ENCODE measurements at regions not wholly inside any gene's neighbourhood (a gene's known extent, or its start where the extent isn't known, plus 50 kb on each side); places are given as distances from the start of the nearest gene placed in this dataset. TPM values are rescaled to one million over a fixed set of nuclear protein-coding genes. Genes with fewer than 3 reads are reported as not detected.
"Not testable (repeated sequence)": the region's sequence is repeated elsewhere in the genome, so short reads cannot be mapped to it uniquely, and the experiment has no call there.

DNA sequence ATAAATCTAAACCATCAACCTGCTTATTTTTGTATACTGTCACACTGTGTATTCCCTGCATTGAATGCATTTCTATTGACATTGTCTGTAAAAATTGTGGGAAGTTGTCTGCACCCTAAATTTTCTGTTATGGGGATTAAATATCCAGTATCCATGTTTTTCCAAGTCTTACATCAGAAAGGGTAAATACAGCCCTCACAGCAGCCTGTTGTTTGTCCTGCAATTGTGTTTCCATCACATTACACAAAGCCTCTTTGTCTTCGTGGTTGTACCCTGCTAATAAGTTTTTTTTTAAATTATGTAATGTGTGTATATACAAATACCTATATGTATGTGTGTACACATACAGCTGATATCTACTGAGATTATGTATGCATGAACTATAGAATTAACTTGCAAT is 109.2 kb upstream of the PTPN20 start:
- DNase-seq = not testable (repeated sequence)

GRCh38 chr10:46803082-46803481 is 108.1 kb upstream of the PTPN20 start:
- not testable (repeated sequence) for DNase-seq

DNA sequence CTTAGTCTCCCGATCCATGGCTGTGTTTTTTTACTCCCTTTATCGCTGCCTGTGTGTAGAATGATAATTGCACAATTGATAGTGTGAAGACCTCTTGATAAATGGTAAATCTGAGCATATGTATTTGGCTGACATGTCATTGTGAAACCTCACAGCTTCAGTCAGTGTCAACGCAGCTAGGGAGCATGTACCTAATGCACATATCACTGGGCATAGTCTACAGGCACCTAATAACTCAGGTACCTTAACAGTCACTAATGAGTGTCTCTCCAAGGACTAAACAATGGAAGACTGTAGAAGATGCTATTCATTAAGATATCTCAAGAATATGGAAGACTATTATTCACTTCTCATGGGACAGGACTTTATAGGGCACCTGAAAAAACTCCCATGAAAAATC is 101.0 kb upstream of the PTPN20 start:
- DNase-seq = not testable (repeated sequence)

DNA sequence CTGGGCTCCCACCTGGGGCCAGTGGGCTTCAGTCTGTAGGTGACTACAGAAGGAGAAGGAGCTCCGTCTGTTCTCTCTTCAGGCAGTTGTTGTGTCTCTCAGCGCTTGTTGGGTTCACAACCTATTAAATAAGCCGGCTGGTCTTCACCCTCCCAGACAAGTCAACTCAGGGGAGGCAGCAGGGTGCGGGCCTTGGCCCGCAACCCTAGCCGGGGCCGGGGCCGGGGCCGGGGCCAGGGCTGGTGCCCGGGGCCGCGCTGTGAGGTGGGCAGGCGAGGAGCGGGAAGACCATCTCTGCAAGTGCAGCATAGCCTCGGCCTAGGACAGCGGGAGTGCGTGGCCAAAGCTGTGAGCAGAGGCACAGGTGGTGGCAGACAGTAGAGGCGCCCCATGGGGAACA is 95.1 kb upstream of the PTPN20 start:
- DNase-seq = not testable (repeated sequence)

- not testable (repeated sequence) for DNase-seq
Observed at GRCh38 chr10:46840393-46841050, 70.7 kb upstream of the PTPN20 start.

- not testable (repeated sequence) for DNase-seq
Observed at GRCh38 chr10:46841051-46841593, 70.1 kb upstream of the PTPN20 start.

- not testable (repeated sequence) for DNase-seq
Observed at GRCh38 chr10:46845194-46845593, 66.0 kb upstream of the PTPN20 start.

DNA sequence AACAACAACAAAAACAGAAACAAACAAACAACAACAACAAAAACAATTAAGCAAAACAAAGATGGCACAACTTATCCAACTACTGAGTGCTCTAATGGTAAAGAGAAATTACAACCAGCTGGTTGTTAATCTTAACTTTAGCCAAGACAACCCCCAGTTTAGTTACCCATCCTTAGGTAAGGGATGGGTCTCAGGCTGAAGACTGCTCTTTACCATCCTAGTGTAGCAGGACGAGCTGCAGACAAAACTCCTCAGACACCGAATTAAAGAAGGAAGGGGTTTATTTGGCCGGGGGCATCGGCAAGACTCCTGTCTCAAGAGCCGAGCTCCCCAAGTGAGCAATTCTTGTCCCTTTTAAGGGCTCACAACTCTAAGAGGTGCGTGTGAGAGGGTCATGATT is 65.6 kb upstream of the PTPN20 start:
- not testable (repeated sequence) for DNase-seq

DNA sequence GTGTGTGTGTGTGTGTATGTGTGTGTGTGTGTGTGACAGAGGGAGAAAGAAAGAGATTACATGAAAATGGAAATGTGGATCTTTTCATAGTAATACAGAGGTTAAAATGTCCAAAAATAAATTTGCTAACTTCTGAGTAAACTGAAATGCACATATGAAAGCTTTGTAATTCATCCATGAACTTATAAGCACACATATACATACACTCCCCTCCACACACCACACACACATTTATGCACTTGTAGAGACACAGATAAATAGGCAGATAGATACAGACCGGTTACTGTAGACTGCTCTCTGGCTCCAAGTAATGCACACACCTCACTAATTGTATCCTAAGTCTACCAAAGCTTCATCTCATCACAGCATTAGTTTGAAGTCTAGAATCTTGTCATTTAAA is 50.5 kb upstream of the PTPN20 start:
- DNase-seq = not testable (repeated sequence)

Small RNAs in the stretch of these regions (small RNA-seq; reads per million reads assigned to genes)
- not detected for gene RNA5SP311 (ENCODE audit: low replicate concordance)

Measured in tongue (tissue), 2 donors.